NCI-H2029 (cell line): ENCODE measurements at regions not wholly inside any gene's neighbourhood (a gene's known extent, or its start where the extent isn't known, plus 50 kb on each side); places are given as distances from the start of the nearest gene placed in this dataset.
"Not testable (repeated sequence)": the region's sequence is repeated elsewhere in the genome, so short reads cannot be mapped to it uniquely, and the experiment has no call there.

Source experiments
- DNase-seq: peaks from one replicate; lab custom pipeline; 2025; lab: John Stamatoyannopoulos, UW

- DNase-seq, result no peak
These were observed 51.0 kb upstream of the IRX5 start for GRCh38 chr16:54879681-54880080.

- DNase-seq, result no peak
These were observed 52.4 kb upstream of the IRX5 start for GRCh38 chr16:54878301-54878700.

GRCh38 chr16:54875443-54875842 is 55.2 kb upstream of the IRX5 start:
- DNase-seq, result no peak

GRCh38 chr16:54873716-54874373 is 56.8 kb upstream of the IRX5 start:
- DNase-seq, result not testable (repeated sequence)

- no peak for DNase-seq
These were observed 57.6 kb upstream of the IRX5 start for GRCh38 chr16:54873071-54873470.

- DNase-seq, result no peak
These were observed 60.5 kb upstream of the IRX5 start for GRCh38 chr16:54870151-54870550.

GRCh38 chr16:54867302-54867832 is 63.3 kb upstream of the IRX5 start:
- DNase-seq, result no peak

GRCh38 chr16:54862529-54862928 is 68.1 kb upstream of the IRX5 start:
- DNase-seq, result no peak

- no peak for DNase-seq
These were observed 73.8 kb upstream of the IRX5 start for GRCh38 chr16:54856871-54857270.

- no peak for DNase-seq
These were observed 83.1 kb upstream of the IRX5 start for GRCh38 chr16:54847609-54848008.

GRCh38 chr16:54847207-54847606 is 83.5 kb upstream of the IRX5 start:
- DNase-seq, result no peak

GRCh38 chr16:54846766-54847165 is 83.9 kb upstream of the IRX5 start:
- no peak for DNase-seq

GRCh38 chr16:54843424-54843750 is 87.3 kb upstream of the IRX5 start:
- DNase-seq, result no peak

GRCh38 chr16:54842743-54843423 is 87.8 kb upstream of the IRX5 start:
- no peak for DNase-seq

GRCh38 chr16:54829691-54830090 is 101.0 kb upstream of the IRX5 start:
- no peak for DNase-seq

- DNase-seq, result no peak
These were observed 107.8 kb upstream of the IRX5 start for GRCh38 chr16:54822892-54823291.

- no peak for DNase-seq
These were observed 108.2 kb upstream of the IRX5 start for GRCh38 chr16:54822492-54822891.

- no peak for DNase-seq
These were observed 108.9 kb upstream of the IRX5 start for GRCh38 chr16:54821731-54822130.

GRCh38 chr16:54817940-54818574 is 112.6 kb upstream of the IRX5 start:
- DNase-seq, result no peak

GRCh38 chr16:54817432-54817831 is 113.2 kb upstream of the IRX5 start:
- DNase-seq, result no peak

- DNase-seq, result no peak
These were observed 114.2 kb upstream of the IRX5 start for GRCh38 chr16:54816471-54816870.

- no peak for DNase-seq
These were observed 115.5 kb upstream of the IRX5 start for GRCh38 chr16:54815177-54815576.

GRCh38 chr16:54813778-54814177 is 116.9 kb upstream of the IRX5 start:
- DNase-seq, result no peak
